Hepatocyte (in vitro differentiated cells): ENCODE measurements at regions not wholly inside any gene's neighbourhood (a gene's known extent, or its start where the extent isn't known, plus 50 kb on each side); places are given as distances from the start of the nearest gene placed in this dataset.

Source experiments
- EZH2 ChIP-seq: fragments of 200-600 bp; sonication (generic); IDR thresholded peaks from 2 replicates; pipeline ENCODE4 v1.6.1; 2016; ENCODE audit warnings: antibody characterized with exemption, mild to moderate bottlenecking, borderline replicate concordance
- EZH2phosphoT487 ChIP-seq: fragments of 200-600 bp; sonication (generic); IDR thresholded peaks from one replicate; pipeline ENCODE4 v1.6.1; 2018; ENCODE audit warnings: antibody characterized with exemption, mild to moderate bottlenecking, low read depth, moderate library complexity; ENCODE audit not compliant: unreplicated experiment, severe bottlenecking
- TF ChIP-seq, protein P1 (sequence below): fragments of 200-600 bp; sonication (generic); IDR thresholded peaks from 2 replicates; pipeline ENCODE4 v1.5.1; 2016; ENCODE audit warnings: antibody characterized with exemption, mild to moderate bottlenecking; ENCODE audit not compliant: poor library complexity

DNA sequence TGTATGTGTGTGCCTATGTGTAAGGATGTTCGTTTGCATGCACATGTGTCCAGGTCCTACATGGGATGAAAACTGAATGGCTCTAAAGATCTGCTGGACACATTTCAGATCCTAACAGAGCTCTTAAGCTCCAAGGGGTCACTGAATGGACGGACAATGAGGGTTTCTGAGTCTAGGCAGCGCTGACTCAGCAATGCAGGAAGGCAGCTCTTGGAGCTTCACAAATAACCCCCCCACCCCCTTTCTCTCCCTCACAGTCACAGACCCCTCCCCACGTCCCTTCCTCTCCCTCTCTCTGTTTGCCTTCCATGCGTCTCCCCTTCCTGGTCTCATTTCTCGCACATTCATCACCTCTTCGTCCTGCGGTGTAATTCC is 369.8 kb downstream of the PREX1 start:
- TF ChIP-seq, protein P1, sequence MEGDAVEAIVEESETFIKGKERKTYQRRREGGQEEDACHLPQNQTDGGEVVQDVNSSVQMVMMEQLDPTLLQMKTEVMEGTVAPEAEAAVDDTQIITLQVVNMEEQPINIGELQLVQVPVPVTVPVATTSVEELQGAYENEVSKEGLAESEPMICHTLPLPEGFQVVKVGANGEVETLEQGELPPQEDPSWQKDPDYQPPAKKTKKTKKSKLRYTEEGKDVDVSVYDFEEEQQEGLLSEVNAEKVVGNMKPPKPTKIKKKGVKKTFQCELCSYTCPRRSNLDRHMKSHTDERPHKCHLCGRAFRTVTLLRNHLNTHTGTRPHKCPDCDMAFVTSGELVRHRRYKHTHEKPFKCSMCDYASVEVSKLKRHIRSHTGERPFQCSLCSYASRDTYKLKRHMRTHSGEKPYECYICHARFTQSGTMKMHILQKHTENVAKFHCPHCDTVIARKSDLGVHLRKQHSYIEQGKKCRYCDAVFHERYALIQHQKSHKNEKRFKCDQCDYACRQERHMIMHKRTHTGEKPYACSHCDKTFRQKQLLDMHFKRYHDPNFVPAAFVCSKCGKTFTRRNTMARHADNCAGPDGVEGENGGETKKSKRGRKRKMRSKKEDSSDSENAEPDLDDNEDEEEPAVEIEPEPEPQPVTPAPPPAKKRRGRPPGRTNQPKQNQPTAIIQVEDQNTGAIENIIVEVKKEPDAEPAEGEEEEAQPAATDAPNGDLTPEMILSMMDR, result no peak
- TF ChIP-seq EZH2 (no peak), EZH2phosphoT487 (no peak)
